Esophagus squamous epithelium (tissue), 5 donors: ENCODE measurements at regions not wholly inside any gene's neighbourhood (a gene's known extent, or its start where the extent isn't known, plus 50 kb on each side); places are given as distances from the start of the nearest gene placed in this dataset.

Experiments
- DNase-seq: peaks from one replicate; lab custom pipeline; 2025; lab: John Stamatoyannopoulos, UW
- H3K27ac ChIP-seq, 4 donors: fragments of 200-600 bp; sonication (generic); one replicate each; pipeline ENCODE4 v1.5.1; 2016 to 2019; ENCODE audit warnings: mild to moderate bottlenecking in 1 of 4
- H3K27me3 ChIP-seq, 4 donors: fragments of 200-600 bp; sonication (generic); 1 replicate in 3 of 4; 2 replicates in 1 of 4; pipeline versions ENCODE4 v1.5.1 to v1.6.0; 2017 to 2021; ENCODE audit warnings: antibody characterized with exemption in 1 of 4
- H3K36me3 ChIP-seq, 3 donors: fragments of 200-600 bp; sonication (generic); one replicate each; pipeline ENCODE4 v1.5.1; 2016 to 2019
- H3K4me1 ChIP-seq, 3 donors: fragments of 200-600 bp; sonication (generic); one replicate each; pipeline ENCODE4 v1.5.1; 2017 to 2019
- H3K4me3 ChIP-seq, 4 donors: fragments of 200-600 bp; sonication (generic); 1 replicate in 3 of 4; 2 replicates in 1 of 4; pipeline ENCODE4 v1.5.1; 2016 to 2019; ENCODE audit warnings: mild to moderate bottlenecking in 2 of 4, moderate library complexity in 1 of 4
- H3K9me3 ChIP-seq, 3 donors: fragments of 200-600 bp; sonication (generic); one replicate each; pipeline ENCODE4 v1.5.1; 2016 to 2019
- POLR2A ChIP-seq, 4 donors: fragments of 450-650 bp; IDR thresholded peaks; one replicate each; pipeline ENCODE4 v1.6.1; 2017; ENCODE audit warnings: antibody characterized with exemption in 4 of 4, mild to moderate bottlenecking in 4 of 4, moderate library complexity in 3 of 4
- WGBS, 2 donors: methylation state at CpG; one replicate each; pipeline ENCODE4 v1.1.5; 2018; 5-methylcytosine and 5-hydroxymethylcytosine counted together
- intact Hi-C: fragments of 100-400 bp; cut with DNase I; formaldehyde crosslinking; loops from one replicate; pipeline ENCODE4 v1.15.0; 2022
- TF ChIP-seq, protein P1 (sequence below), 6 experiments: fragments of 450-650 bp in 4 of 6; fragments of 200-600 bp in 2 of 6; sonication (generic) in 2 of 6; IDR thresholded peaks; one replicate each; pipeline ENCODE4 v1.5.1; 2016 to 2019; ENCODE audit warnings: antibody characterized with exemption in 6 of 6, mild to moderate bottlenecking in 4 of 6, moderate library complexity in 4 of 6
- donor health status: DM: yes; HTN: yes; CAD: no.

- H3K4me1 ChIP-seq = peaks cover 0 to 9% (median 6%) of the 10 kb centered on the region in 3 donors
- no peak for DNase-seq
- intact Hi-C loops = no loop called here
- H3K9me3 ChIP-seq = no peaks in the 10 kb centered on the region
- H3K27me3 ChIP-seq = no peaks in the 10 kb centered on the region
- H3K4me3 ChIP-seq = no peak overlapping the region
- 54 to 67% methylated on average over 4 of the region's 4 CpGs for WGBS, 2 donors
- no peaks in the 10 kb centered on the region for H3K36me3 ChIP-seq
- TF ChIP-seq, protein P1, sequence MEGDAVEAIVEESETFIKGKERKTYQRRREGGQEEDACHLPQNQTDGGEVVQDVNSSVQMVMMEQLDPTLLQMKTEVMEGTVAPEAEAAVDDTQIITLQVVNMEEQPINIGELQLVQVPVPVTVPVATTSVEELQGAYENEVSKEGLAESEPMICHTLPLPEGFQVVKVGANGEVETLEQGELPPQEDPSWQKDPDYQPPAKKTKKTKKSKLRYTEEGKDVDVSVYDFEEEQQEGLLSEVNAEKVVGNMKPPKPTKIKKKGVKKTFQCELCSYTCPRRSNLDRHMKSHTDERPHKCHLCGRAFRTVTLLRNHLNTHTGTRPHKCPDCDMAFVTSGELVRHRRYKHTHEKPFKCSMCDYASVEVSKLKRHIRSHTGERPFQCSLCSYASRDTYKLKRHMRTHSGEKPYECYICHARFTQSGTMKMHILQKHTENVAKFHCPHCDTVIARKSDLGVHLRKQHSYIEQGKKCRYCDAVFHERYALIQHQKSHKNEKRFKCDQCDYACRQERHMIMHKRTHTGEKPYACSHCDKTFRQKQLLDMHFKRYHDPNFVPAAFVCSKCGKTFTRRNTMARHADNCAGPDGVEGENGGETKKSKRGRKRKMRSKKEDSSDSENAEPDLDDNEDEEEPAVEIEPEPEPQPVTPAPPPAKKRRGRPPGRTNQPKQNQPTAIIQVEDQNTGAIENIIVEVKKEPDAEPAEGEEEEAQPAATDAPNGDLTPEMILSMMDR (IDR thresholded peaks at IDR 0.05) = no peak
- no peak for TF ChIP-seq POLR2A (IDR thresholded peaks at IDR 0.05)
- H3K27ac ChIP-seq = no peak overlapping the region
Measured at GRCh38 chr3:106126067-106126845, 257.4 kb upstream of the CBLB start.

- Histone ChIP-seq H3K27me3 (no peaks in the 10 kb centered on the region), H3K9me3 (no peaks in the 10 kb centered on the region), H3K4me1 (peaks cover 0 to 11% (median 6%) of the 10 kb centered on the region in 3 donors), H3K27ac (no peak overlapping the region), H3K36me3 (no peaks in the 10 kb centered on the region), H3K4me3 (no peak overlapping the region)
- intact Hi-C loops = no loop called here
- 83 to 88% methylated on average over 4 of the region's 4 CpGs for WGBS, 2 donors
- no peak for TF ChIP-seq POLR2A (IDR thresholded peaks at IDR 0.05)
- TF ChIP-seq, protein P1 (IDR thresholded peaks at IDR 0.05) = no peak
- DNase-seq = no peak
Measured at GRCh38 chr3:106126846-106127235, 258.0 kb upstream of the CBLB start.

GRCh38 chr3:106129939-106130338 is 261.1 kb upstream of the CBLB start:
- Histone ChIP-seq H3K9me3 (no peaks in the 10 kb centered on the region), H3K27ac (no peak overlapping the region), H3K4me1 (peaks cover 0 to 11% (median 6%) of the 10 kb centered on the region in 3 donors), H3K4me3 (no peak overlapping the region), H3K36me3 (no peaks in the 10 kb centered on the region), H3K27me3 (no peaks in the 10 kb centered on the region)
- TF ChIP-seq, protein P1 (IDR thresholded peaks at IDR 0.05) = no peak
- no peak for TF ChIP-seq POLR2A (IDR thresholded peaks at IDR 0.05)
- no peak for DNase-seq
- intact Hi-C loops = no loop called here
- 58 to 71% methylated on average over 2 of the region's 2 CpGs for WGBS, 2 donors

DNA sequence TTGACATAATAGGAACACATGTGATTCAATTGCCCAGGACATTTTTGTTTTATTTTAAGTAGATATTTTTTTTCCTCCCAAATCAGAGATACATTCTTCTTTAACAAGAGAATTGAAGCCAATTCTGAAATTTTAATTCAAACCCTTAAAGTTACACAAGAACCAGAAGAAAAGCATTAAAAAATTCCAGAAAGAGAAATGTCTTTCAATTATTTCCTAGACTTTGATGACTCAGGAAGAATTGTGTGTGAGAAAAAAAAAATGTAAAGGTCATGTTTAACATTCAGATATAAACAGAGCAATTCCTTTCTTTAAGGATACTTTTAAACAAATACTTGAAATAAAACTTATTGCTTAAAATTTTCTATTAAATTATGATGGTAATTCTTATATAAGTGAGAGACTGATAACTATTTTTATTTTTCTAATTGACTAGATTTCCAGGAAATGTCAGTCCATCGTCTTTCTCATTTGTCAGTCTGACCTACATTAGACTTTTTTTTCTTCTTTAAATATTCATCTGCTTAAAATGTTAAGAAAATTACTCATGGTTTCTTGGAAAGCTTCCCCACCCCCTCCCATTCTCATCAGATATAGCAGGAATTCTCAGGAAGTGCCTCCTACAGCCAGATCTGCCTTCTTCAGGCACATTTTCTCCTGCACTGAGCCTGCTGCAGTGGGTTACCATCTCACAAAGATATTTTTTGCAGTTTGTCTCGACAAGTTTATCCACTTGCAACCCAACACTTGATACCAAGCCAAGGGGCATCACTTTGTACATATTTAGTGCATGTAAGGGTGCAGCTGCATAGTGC is 261.8 kb upstream of the CBLB start:
- no peaks in the 10 kb centered on the region for H3K9me3 ChIP-seq
- H3K4me3 ChIP-seq = no peak overlapping the region
- TF ChIP-seq POLR2A (IDR thresholded peaks at IDR 0.05) = no peak
- TF ChIP-seq, protein P1 (IDR thresholded peaks at IDR 0.05) = no peak
- no peak for DNase-seq
- H3K4me1 ChIP-seq = peaks cover 0 to 11% (median 6%) of the 10 kb centered on the region in 3 donors
- H3K27ac ChIP-seq = no peak overlapping the region
- intact Hi-C loops = no loop called here
- H3K27me3 ChIP-seq = no peaks in the 10 kb centered on the region
- 22 to 30% methylated on average over 2 of the region's 2 CpGs for WGBS, 2 donors
- no peaks in the 10 kb centered on the region for H3K36me3 ChIP-seq
